Mucosa of rectum (tissue), 2 donors: ENCODE measurements at regions not wholly inside any gene's neighbourhood (a gene's known extent, or its start where the extent isn't known, plus 50 kb on each side); places are given as distances from the start of the nearest gene placed in this dataset.
A peak's percentile ranks its signal among the peaks of the same experiment; 100 is the strongest.
"Not testable (repeated sequence)": the region's sequence is repeated elsewhere in the genome, so short reads cannot be mapped to it uniquely, and the experiment has no call there.

ENCODE experiments used
- H3K27ac ChIP-seq, 2 donors: one replicate each; pipeline ENCODE4 v1.7.0; 2013; ENCODE audit warnings: inconsistent platforms in 2 of 2, low read depth in 2 of 2, low read length in 2 of 2
- H3K27me3 ChIP-seq, 2 donors: one replicate each; pipeline ENCODE4 v1.7.0; 2013; ENCODE audit warnings: low read length in 2 of 2; ENCODE audit not compliant: control insufficient read depth in 2 of 2, insufficient read depth in 2 of 2
- H3K36me3 ChIP-seq, 2 donors: one replicate each; pipeline ENCODE4 v1.7.0; 2013; ENCODE audit warnings: low read length in 2 of 2; ENCODE audit not compliant: control insufficient read depth in 2 of 2, insufficient read depth in 2 of 2
- H3K4me1 ChIP-seq, 2 donors: one replicate each; pipeline ENCODE4 v1.7.0; 2013; ENCODE audit warnings: low read length in 2 of 2, mild to moderate bottlenecking in 1 of 2; ENCODE audit not compliant: control insufficient read depth in 2 of 2, insufficient read depth in 2 of 2
- H3K4me3 ChIP-seq, 2 donors: one replicate each; pipeline ENCODE4 v1.7.0; 2013; ENCODE audit warnings: low read length in 2 of 2
- H3K9ac ChIP-seq, 2 donors: one replicate each; pipeline ENCODE4 v1.7.0; 2013; ENCODE audit warnings: low read length in 2 of 2, low read depth in 1 of 2, mild to moderate bottlenecking in 1 of 2
- H3K9me3 ChIP-seq, 2 donors: one replicate each; pipeline ENCODE4 v1.7.0; 2013; ENCODE audit warnings: low read length in 2 of 2; ENCODE audit not compliant: control insufficient read depth in 2 of 2
- donor health status: healthy.
- donor health status: Normal muscosa, but diverticular disease.

GRCh38 chr5:108560581-108560980 lies 178.7 kb upstream of the FBXL17 start:
- Histone ChIP-seq H3K4me1 (no peaks in the 10 kb centered on the region), H3K4me3 (no peak overlapping the region), H3K27me3 (no peaks in the 10 kb centered on the region), H3K9me3 (no peaks in the 10 kb centered on the region), H3K36me3 (no peaks in the 10 kb centered on the region), H3K9ac (no peak overlapping the region), H3K27ac (peak overlapping the region in 1 of 2 donors; percentile 39)

GRCh38 chr5:108560166-108560565 lies 178.3 kb upstream of the FBXL17 start:
- Histone ChIP-seq H3K4me1 (no peaks in the 10 kb centered on the region), H3K27ac (peak overlapping the region in 1 of 2 donors; percentile 9), H3K27me3 (no peaks in the 10 kb centered on the region), H3K9ac (no peak overlapping the region), H3K9me3 (no peaks in the 10 kb centered on the region), H3K4me3 (no peak overlapping the region), H3K36me3 (no peaks in the 10 kb centered on the region)

GRCh38 chr5:108558840-108559239 lies 176.9 kb upstream of the FBXL17 start:
- not testable (repeated sequence) for H3K9ac ChIP-seq, H3K4me1 ChIP-seq, H3K9me3 ChIP-seq, H3K27me3 ChIP-seq, H3K4me3 ChIP-seq, H3K36me3 ChIP-seq, H3K27ac ChIP-seq

DNA sequence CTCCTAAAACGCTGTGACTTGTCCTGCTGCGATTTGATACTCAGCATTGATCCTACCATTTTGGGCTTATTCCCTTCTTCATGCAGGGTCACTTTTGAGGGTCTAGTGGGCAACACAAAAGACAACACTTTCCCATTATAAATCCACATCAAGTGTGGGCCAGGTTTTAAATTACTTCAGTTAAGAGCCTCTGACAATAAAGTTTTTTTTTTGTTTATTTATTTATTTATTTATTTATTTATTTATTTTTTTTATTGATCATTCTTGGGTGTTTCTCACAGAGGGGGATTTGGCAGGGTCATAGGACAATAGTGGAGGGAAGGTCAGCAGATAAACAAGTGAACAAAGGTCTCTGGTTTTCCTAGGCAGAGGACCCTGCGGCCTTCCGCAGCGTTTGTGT lies 176.2 kb upstream of the FBXL17 start:
- H3K9ac ChIP-seq, H3K36me3 ChIP-seq, H3K4me3 ChIP-seq, H3K9me3 ChIP-seq, H3K27me3 ChIP-seq, H3K4me1 ChIP-seq, H3K27ac ChIP-seq: not testable (repeated sequence)

- H3K36me3 ChIP-seq, result no peaks in the 10 kb centered on the region
- no peak overlapping the region for H3K9ac ChIP-seq
- H3K4me3 ChIP-seq, result no peak overlapping the region
- H3K27me3 ChIP-seq, result no peaks in the 10 kb centered on the region
- H3K4me1 ChIP-seq, result no peaks in the 10 kb centered on the region
- H3K27ac ChIP-seq, result no peak overlapping the region
- no peaks in the 10 kb centered on the region for H3K9me3 ChIP-seq
Measured at GRCh38 chr5:108557686-108558085, 175.8 kb upstream of the FBXL17 start.

DNA sequence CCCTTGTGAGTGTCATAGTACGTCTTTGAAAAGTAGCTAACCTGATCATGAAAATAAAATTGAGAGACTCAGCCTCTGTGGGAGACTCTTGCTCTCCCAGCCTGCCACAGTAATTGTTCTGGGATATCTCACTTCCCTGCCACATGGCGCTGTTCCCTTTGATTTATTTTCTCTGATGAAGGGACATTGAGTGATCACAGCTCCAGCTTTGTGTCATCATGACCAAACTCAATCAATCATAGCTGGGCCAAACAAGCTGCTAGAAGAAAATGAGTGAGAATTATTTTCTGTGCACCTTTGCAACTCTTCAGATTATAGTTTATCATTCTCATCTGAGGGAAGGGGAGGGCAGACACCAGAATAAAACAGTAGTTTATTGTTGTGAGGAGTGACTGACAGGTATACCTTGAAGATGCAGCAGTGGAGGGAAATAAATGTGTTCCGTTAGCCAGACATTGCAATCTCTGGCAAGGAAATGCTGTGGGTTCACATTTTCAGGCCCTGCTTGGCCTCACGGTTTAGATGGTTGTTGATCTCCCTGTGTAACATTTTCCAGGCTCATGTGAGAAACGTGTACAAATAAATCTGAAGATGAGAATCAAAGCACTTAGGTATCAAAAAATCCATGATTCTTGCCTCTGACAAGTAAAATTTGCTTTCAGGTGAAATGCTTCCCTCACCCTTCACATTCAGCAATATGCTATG lies 174.7 kb upstream of the FBXL17 start:
- no peaks in the 10 kb centered on the region for H3K27me3 ChIP-seq
- no peak overlapping the region for H3K4me3 ChIP-seq
- no peaks in the 10 kb centered on the region for H3K4me1 ChIP-seq
- no peaks in the 10 kb centered on the region for H3K9me3 ChIP-seq
- H3K27ac ChIP-seq, result no peak overlapping the region
- H3K9ac ChIP-seq, result no peak overlapping the region
- no peaks in the 10 kb centered on the region for H3K36me3 ChIP-seq

- Histone ChIP-seq H3K36me3 (no peaks in the 10 kb centered on the region), H3K9me3 (no peaks in the 10 kb centered on the region), H3K4me3 (no peak overlapping the region), H3K27me3 (no peaks in the 10 kb centered on the region), H3K4me1 (no peaks in the 10 kb centered on the region), H3K9ac (no peak overlapping the region), H3K27ac (no peak overlapping the region)
Measured at GRCh38 chr5:108548684-108549596, 167.0 kb upstream of the FBXL17 start.

GRCh38 chr5:108546939-108547338 lies 165.0 kb upstream of the FBXL17 start:
- no peaks in the 10 kb centered on the region for H3K9me3 ChIP-seq
- no peak overlapping the region for H3K27ac ChIP-seq
- H3K4me1 ChIP-seq, result no peaks in the 10 kb centered on the region
- H3K36me3 ChIP-seq, result no peaks in the 10 kb centered on the region
- H3K27me3 ChIP-seq, result no peaks in the 10 kb centered on the region
- H3K4me3 ChIP-seq, result no peak overlapping the region
- no peak overlapping the region for H3K9ac ChIP-seq

DNA sequence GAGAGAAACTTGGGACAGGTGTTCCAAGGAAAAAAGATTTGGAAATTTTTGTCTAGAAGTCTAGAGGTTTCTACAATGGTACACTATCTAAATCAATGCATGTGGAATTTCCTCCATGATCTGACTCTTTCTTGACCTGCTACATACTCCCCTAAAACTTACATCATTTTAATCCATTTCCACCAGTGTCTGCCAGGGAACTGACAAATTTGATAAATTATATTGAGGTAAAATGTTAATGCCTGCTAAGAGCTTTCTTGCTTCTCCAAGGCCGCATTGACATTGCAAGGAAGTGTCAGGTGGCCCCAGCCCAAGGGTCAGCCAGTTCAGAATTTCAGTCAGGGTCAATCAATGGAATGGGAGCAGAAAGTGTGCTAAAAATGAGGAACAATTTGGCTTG lies 163.4 kb upstream of the FBXL17 start:
- Histone ChIP-seq H3K9ac (no peak overlapping the region), H3K4me3 (no peak overlapping the region), H3K4me1 (no peaks in the 10 kb centered on the region), H3K36me3 (no peaks in the 10 kb centered on the region), H3K27me3 (no peaks in the 10 kb centered on the region), H3K27ac (no peak overlapping the region), H3K9me3 (no peaks in the 10 kb centered on the region)

- no peaks in the 10 kb centered on the region for H3K4me1 ChIP-seq
- no peak overlapping the region for H3K4me3 ChIP-seq
- H3K9me3 ChIP-seq, result no peaks in the 10 kb centered on the region
- no peaks in the 10 kb centered on the region for H3K27me3 ChIP-seq
- no peak overlapping the region for H3K9ac ChIP-seq
- no peaks in the 10 kb centered on the region for H3K36me3 ChIP-seq
- no peak overlapping the region for H3K27ac ChIP-seq
Measured at GRCh38 chr5:108543486-108543885, 161.6 kb upstream of the FBXL17 start.
